ENCODE measurements at regions not wholly inside any gene's neighbourhood (a gene's known extent, or its start where the extent isn't known, plus 50 kb on each side); places are given as distances from the start of the nearest gene placed in this dataset.
"Not testable (repeated sequence)": the region's sequence is repeated elsewhere in the genome, so short reads cannot be mapped to it uniquely, and the experiment has no call there.

GRCh38 chr12:124136796-124137195, 158.1 kb upstream of the RFLNA start:
- peaks cover 23% of the 10 kb centered on the region for H3K4me1 Mint-ChIP-seq
- no peak overlapping the region for H3K4me3 Mint-ChIP-seq
- peaks cover 20% of the 10 kb centered on the region for H3K9me3 Mint-ChIP-seq
- H3K27ac Mint-ChIP-seq, result no peak overlapping the region
- no peak for DNase-seq (ENCODE audit: low spot score in 2 of 2, unreplicated experiment in 2 of 2)
- H3K36me3 Mint-ChIP-seq, result peaks cover 10% of the 10 kb centered on the region
- no peaks in the 10 kb centered on the region for H3K27me3 Mint-ChIP-seq (ENCODE audit: low read depth)
- TF ChIP-seq CTCF (IDR thresholded peaks at IDR 0.05; ENCODE audit: unreplicated experiment), result no peak

GRCh38 chr12:124140944-124141486, 153.9 kb upstream of the RFLNA start:
- TF ChIP-seq CTCF (IDR thresholded peaks at IDR 0.05; ENCODE audit: unreplicated experiment), result no peak
- no peak overlapping the region for H3K4me3 Mint-ChIP-seq
- peaks cover 40% of the 10 kb centered on the region for H3K4me1 Mint-ChIP-seq
- H3K9me3 Mint-ChIP-seq, result peaks cover 26% of the 10 kb centered on the region
- no peak for DNase-seq (ENCODE audit: low spot score in 2 of 2, unreplicated experiment in 2 of 2)
- H3K36me3 Mint-ChIP-seq, result peaks cover 20% of the 10 kb centered on the region
- peak overlapping the region; percentile 81 for H3K27ac Mint-ChIP-seq
- no peaks in the 10 kb centered on the region for H3K27me3 Mint-ChIP-seq (ENCODE audit: low read depth)

GRCh38 chr12:124141611-124142010, 153.3 kb upstream of the RFLNA start:
- not testable (repeated sequence) for DNase-seq (ENCODE audit: low spot score in 2 of 2, unreplicated experiment in 2 of 2); H3K27ac Mint-ChIP-seq; H3K27me3 Mint-ChIP-seq (ENCODE audit: low read depth); H3K4me3 Mint-ChIP-seq
- H3K36me3 Mint-ChIP-seq, result peaks cover 19% of the 10 kb centered on the region
- peaks cover 26% of the 10 kb centered on the region for H3K9me3 Mint-ChIP-seq
- peaks cover 40% of the 10 kb centered on the region for H3K4me1 Mint-ChIP-seq

GRCh38 chr12:124142395-124143035, 152.4 kb upstream of the RFLNA start:
- peaks cover 17% of the 10 kb centered on the region for H3K36me3 Mint-ChIP-seq
- no peak overlapping the region for H3K4me3 Mint-ChIP-seq
- H3K27ac Mint-ChIP-seq, result no peak overlapping the region
- no peak for TF ChIP-seq CTCF (IDR thresholded peaks at IDR 0.05; ENCODE audit: unreplicated experiment)
- no peaks in the 10 kb centered on the region for H3K27me3 Mint-ChIP-seq (ENCODE audit: low read depth)
- no peak for DNase-seq (ENCODE audit: low spot score in 2 of 2, unreplicated experiment in 2 of 2)
- peaks cover 46% of the 10 kb centered on the region for H3K4me1 Mint-ChIP-seq
- H3K9me3 Mint-ChIP-seq, result peaks cover 20% of the 10 kb centered on the region

GRCh38 chr12:124143726-124144125, 151.2 kb upstream of the RFLNA start:
- no peak for DNase-seq (ENCODE audit: low spot score in 2 of 2, unreplicated experiment in 2 of 2)
- Mint-ChIP-seq H3K27ac (peak overlapping the region; percentile 93), H3K27me3 (ENCODE audit: low read depth) (no peaks in the 10 kb centered on the region), H3K4me3 (no peak overlapping the region), H3K4me1 (peaks cover 56% of the 10 kb centered on the region), H3K36me3 (peaks cover 12% of the 10 kb centered on the region), H3K9me3 (peaks cover 13% of the 10 kb centered on the region)
- no peak for TF ChIP-seq CTCF (IDR thresholded peaks at IDR 0.05; ENCODE audit: unreplicated experiment)

GRCh38 chr12:124144531-124145194, 150.2 kb upstream of the RFLNA start:
- H3K4me3 Mint-ChIP-seq, result no peak overlapping the region
- DNase-seq (ENCODE audit: low spot score in 2 of 2, unreplicated experiment in 2 of 2), result no peak
- peak overlapping the region; percentile 93 for H3K27ac Mint-ChIP-seq
- H3K27me3 Mint-ChIP-seq (ENCODE audit: low read depth), result no peaks in the 10 kb centered on the region
- peaks cover 65% of the 10 kb centered on the region for H3K4me1 Mint-ChIP-seq
- peaks cover 12% of the 10 kb centered on the region for H3K36me3 Mint-ChIP-seq
- peaks cover 12% of the 10 kb centered on the region for H3K9me3 Mint-ChIP-seq
- TF ChIP-seq CTCF (IDR thresholded peaks at IDR 0.05; ENCODE audit: unreplicated experiment), result no peak

All from mesothelial cell of epicardium (in vitro differentiated cells).